ENCODE measurements at regions not wholly inside any gene's neighbourhood (a gene's known extent, or its start where the extent isn't known, plus 50 kb on each side); places are given as distances from the start of the nearest gene placed in this dataset.

- TF ChIP-seq CTCF (IDR thresholded peaks at IDR 0.05 in 8 of 11, conservative IDR thresholded peaks at IDR 0.05 in 3 of 11), result no peak
- TF ChIP-seq POLR2A (IDR thresholded peaks at IDR 0.05), result no peak
Measured at GRCh38 chr12:87384226-87384625, 645.0 kb downstream of the C12orf50 start.
